Activated T-cell treated with anti-CD3 and anti-CD28 coated beads for 4 hours (primary cell): ENCODE measurements at regions not wholly inside any gene's neighbourhood (a gene's known extent, or its start where the extent isn't known, plus 50 kb on each side); places are given as distances from the start of the nearest gene placed in this dataset.
"Not testable (repeated sequence)": the region's sequence is repeated elsewhere in the genome, so short reads cannot be mapped to it uniquely, and the experiment has no call there.

Experiments used
- DNase-seq: peaks from one replicate; pipeline ENCODE4 v3.0.0-alpha.2; 2020

DNA sequence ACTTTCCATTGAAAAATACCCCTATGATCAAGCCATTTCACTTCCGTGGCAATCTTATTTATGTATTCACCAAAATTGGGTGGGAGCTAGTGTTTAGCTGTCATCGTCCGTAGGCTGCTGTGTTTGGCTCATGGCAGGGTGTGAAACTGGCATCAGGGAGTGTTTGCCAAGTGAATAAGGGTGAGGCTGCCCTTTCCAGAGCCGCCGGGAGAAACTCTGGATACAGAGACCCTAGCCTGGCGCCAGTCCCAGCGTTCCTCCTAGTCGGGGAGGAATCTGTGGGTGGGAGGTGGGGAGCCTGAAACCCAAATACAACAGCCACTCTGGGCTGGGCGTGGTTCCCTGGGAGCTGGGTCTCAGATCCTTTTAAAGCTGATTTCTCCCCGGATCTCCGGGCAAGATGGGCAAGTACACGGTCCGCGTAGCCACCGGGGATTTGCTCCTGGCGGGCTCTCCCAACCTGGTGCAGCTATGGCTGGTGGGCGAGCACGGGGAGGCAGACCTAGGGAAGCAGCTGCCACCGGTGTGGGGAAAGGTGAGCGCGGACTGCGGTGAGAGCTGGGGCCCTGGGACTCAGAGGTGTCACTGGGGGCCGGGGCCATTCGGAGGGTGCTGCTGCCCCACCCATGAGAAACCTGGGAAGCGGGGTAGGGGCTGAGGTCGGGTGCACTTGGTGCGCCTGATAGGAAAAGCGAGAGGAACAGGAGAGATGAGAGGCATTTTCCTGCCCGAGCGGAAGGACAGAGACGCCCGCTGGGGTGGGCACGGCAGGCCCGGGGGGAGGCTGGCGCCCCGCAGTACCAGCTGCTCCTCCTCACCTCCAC, 62.1 kb upstream of the TEKT1 start:
- DNase-seq = no peak

DNA sequence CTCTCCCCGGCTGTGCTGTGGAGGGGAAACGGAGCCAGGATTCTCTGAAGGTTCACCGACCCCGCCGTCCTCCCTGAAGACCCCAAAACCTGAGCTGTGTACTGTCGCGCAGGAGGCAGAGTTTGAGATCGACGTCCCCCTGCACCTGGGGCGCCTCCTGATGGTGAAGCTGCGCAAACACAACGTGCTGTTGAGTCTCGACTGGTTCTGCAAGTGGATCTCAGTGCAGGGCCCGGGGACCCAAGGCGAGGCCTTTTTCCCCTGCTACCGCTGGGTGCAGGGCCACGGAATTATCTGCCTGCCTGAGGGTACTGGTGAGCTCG, 62.6 kb upstream of the TEKT1 start:
- no peak for DNase-seq

DNA sequence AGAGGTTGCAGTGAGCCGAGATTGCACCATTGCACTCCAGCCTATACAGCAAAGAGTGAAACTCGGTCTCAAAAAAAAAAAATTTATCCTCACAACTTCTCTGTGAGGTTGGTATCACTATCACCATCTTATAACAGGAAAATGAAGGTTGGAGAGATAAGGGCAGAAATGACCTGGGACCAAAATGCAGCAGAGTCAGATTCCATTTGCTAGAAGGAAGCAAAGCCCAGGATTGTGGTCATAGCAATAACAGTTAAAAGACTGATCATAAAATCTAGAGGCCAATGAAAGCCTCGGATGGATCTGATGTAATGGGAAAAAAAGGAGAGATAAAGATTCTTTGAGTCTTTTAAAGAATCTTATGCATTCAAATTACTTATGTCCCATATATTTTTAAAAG, 69.6 kb upstream of the TEKT1 start:
- DNase-seq = no peak

DNA sequence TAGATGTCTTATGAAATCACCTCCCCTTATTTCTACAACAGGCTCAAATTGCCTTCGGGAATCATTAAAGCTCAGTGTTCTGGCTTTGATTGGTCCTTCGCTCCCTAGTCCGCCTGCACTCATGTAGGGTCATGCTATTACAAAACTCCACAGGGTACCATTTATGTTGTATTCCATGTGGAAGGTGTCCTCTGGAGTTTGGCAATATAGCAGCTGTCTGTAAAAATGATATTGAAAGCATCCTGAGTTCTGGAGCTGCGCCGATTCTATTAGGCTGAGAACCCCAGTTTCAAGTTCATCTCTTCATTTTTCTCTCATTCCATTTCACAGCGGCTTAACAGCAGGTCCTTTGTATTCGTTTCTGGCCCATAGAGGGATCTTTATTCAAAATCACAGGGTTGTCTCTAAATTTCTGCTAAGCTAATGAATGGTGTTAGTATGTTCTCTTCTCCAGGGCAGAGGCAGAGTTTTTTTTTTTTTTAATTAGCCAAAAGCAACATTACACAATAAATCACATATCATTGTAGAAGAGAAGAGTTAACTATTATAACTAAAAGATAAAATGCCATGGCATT, 71.9 kb upstream of the TEKT1 start:
- DNase-seq = no peak

DNA sequence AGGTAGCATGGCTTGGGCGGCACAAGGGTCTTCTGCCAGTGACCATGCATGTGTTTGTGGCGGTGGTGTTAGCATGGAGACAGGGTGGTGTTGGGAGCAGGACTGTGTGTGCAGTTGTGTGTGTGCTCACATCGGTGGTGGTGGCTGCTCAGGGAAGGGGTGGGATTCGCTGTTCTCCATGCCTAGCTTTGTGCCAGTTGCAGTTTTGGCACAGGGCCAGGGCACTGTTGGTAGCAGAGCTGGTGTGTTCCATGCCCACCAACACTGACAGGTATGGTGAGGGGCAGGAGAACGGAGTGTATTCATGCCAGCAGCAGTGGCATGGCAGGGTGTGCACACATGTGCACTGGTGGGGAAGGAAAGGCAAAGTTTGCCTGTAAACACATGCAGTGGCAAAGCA, 77.3 kb upstream of the TEKT1 start:
- DNase-seq = no peak

DNA sequence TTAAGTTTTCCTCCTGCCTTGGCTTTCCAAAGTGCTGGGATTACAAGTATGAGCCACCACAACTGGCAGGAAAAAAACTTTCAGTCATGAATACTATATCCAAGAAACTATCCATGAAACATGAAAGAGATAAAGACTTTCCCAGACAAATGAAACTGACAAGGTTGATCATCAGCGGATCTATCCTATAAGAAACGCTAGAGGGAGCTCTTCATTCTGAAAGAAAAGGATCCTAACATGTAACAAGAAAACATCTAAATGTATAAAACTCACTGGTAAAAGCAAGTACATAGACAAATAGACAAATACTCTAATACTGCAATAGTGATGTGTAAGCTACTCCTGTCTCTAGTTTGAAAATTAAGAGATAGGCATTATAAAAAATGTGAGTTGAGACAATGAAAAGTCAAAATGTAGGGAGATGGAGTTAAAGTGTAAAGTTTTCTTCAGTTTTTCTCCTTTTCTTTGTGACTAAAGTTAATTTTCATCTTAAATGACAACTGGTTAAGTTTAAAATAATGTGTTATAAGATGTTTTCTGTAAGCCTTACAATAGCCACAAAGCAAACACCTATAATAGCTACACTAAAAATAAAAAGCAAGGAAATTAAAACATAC, 79.6 kb upstream of the TEKT1 start:
- DNase-seq = no peak

DNA sequence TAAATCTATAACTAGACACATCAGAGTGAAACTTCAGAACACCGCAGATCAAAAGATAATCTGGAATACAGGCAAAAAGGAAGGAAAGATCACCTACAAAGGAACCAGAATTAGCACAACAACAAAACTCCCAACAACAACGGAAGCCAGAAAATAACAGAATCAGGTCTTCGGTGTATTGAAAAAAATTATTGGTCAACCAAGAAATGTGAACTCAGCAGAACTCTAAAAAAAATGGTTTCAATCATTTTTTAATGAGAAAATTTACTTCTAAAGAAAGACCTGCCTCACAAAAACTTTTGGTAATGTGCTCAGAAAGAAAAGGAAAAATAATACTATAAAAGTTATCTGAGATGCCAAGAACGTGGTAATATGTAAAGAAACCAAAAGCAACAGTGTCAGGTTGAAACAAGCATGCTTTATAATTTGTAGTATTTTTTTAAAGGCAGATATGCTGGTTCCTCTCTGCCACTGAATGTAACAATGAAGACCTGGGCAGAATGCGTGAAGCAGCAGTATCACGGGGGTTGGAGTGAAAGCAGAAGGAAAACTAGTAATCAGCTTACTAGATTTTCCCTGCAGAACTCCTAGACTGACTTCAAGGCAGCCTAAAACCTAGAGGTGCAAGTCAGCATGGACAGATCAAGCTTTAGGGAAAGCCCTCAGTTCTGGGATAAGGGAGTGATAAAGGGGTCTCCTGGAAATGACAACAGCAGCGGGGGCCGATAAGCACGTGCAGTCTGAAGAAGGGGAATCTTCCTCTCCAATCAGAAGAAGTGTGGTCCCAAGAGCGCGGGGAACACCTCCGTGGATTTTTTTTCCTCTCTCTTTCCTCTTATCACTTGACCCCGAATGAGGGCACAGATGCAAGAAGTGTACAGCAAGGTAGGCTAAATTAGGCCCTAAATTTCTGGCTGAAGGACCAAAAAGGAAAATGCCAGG, 80.9 kb upstream of the TEKT1 start:
- DNase-seq = no peak

DNA sequence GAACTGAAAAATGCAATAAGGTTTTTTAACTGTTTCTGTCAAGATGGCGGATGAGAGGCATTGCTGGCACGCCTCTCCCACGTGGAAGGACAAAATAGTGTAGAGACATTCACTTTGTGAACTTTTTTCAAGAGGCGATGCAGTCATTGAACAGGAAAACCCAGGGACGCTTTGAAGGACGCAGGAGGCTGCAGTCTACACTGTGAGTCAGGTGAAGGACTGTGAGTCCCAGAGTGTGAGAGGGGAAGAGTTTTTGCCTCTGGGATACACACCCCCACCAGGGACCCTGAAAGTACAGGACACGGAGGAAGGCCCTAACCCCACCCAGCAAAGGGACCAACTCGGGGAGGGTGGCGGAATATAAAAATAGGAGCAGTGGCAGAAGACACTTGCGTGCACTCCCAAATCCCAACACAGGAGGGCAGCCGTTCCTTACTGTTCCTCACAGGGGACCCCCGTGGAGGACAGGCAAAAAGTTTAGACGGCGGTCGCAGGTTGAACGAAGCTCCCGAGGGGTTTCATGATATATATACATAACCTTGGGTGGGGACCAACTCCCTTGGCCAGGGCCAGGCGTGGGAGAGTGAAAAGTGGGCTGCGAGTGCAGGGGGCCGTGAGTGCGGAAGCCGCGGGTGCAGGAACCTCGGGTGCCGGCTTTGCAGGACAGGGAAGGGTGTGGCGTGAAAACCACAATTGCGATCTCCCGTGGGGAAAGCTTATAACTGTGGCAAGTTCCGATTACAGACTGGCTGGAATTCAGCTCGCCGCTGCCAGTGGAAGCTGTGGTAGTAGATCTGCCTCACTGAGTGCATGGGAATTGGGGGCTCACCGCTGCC, 82.0 kb upstream of the ALOX12 start:
- DNase-seq = peak; percentile 73

DNA sequence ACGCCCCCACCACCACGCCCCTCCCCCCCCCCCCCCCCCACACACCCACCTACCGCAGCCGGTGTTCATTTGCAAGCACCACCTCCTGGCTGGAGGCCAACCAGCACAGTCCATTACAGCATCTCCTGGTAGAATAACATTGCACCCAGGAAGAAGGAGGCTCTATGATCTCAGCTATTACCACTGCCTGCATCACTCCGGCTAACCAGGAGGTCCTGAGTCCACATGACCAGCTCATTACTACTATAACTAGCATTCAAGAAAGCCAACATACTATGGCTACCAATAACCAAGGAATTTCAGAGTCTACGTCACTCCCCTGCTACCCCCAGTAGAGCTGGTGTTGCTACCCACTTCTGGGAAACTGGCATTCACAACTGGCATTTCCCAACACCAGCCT, 81.1 kb upstream of the ALOX12 start:
- no peak for DNase-seq

DNA sequence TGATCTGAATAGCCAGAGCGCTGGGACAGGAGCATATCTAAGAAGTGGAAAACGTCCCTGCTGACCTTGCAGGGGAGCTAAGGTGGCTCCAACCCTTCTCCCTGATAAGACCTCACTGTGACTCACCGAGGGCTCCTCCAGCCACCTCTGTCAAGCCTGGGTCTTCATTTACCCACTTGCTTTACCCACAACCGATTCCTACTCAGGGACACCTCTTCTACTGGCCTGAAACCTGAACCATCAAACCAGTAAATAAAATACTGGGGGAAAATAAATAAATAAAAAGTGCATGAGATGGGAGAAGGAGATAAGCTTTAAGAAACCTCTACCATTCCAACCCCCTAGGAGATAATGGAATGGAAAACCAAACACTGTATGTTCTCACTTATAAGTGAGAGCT, 80.2 kb upstream of the ALOX12 start:
- no peak for DNase-seq

DNA sequence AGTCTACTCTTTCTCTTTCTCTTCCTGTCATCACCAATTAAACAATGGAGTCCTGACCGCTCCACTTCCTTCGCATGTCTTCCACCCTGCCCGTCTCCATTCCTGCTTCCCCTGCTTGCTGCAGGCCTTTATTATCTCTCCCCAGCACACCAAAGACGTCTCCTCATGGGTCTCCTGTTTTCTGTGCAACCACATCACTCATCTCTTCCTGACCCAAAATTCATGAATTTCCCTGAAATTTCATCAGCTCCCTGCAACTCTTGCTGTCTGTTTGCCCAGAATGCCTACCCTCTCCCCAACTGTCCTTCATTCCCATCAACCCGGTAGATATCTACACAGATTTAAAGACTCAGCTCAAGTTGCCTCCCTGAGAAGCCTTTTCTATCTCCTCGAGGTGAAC, 76.7 kb upstream of the ALOX12 start:
- DNase-seq = no peak

DNA sequence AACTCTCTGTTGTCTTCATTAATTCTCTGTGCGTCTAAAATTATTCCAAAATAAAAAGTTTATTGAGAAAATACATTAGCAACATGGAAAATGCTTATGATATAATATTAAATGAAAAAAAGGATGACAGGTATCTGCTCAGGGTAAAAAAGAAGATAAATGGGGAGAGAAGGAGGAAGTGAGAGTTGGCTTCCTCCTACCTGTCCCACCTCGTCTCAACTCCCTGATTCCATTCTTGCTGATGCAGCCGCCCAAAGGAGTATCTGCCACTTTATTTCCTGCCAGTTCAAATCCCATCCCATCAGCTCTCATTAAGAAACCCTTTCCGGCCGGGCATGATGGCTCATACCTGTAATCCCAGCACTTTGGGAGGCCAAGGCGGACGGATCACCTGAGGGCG, 72.5 kb upstream of the ALOX12 start:
- DNase-seq = no peak

DNA sequence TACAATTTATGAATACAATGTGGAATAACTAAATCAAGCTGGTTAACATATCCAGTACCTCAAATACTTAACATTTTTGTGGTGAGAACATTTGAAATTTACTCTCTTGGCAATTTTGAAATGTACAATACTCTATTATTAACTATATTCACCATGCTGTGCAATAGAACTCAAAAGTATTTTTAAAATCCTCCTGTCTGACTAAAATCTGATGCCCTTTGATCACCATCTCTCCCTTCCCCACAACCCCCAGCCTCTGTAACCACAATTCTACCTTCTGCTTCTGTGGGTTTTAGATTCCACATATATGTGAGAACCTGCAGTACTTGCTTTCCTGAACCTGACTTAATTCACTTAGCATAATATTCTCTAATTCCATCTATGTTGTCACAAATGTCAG, 71.6 kb upstream of the ALOX12 start:
- no peak for DNase-seq

DNA sequence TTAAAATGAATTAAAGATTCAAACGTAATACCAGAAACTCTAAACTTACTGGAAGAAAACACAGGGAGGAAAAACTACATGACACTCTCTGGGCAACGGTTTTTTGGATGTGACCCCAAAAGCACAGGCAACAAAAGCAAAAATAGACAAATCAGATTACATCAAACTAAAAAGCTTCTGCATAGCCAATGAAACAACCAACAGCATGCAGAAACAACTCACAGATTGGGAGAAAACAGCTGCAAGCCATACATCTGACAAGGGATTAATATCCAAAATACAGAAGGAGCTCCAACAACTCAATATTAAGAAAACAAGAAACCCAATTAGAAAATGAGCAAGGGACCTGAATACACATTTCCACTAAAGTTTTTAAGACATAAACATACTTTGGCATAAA, 69.2 kb upstream of the ALOX12 start:
- no peak for DNase-seq

DNA sequence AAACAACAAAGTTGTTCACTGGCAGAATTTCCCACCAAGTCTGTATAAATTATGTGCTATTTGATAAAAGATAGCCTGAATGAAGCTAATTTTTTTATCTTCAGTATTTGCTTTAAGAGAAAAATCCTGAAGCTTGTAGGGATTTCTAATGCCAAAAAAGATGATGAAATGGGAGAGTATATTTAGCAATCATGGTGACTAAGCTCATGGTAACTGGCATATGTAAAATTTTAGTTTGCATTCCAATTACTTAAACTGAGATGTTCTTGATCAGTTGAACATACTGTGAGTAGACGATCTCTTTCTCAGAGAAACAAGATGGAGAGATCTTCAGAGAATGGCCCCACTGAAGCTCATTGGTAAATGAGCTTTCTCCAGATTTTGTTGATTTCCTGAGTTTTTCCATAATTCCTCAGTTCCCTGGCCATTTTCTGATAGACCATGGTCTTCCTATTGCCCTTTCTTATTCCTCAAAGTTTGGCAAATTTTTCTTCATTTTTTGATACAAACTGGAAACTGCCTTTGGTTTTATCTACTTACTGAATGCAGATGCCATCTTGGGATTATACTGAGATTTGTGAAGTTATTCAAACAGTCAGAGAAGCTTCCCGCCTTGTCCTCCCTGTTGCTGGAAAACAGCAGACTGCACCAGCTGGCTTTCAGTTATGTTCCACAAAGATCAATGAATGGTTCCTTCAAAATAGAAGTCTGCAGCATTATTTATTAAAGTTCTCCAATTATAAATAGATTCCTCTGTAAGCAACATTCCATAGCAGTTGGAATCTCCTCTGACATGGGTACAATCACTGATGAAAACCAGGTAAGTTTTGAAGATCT, 68.3 kb upstream of the ALOX12 start:
- DNase-seq = no peak

DNA sequence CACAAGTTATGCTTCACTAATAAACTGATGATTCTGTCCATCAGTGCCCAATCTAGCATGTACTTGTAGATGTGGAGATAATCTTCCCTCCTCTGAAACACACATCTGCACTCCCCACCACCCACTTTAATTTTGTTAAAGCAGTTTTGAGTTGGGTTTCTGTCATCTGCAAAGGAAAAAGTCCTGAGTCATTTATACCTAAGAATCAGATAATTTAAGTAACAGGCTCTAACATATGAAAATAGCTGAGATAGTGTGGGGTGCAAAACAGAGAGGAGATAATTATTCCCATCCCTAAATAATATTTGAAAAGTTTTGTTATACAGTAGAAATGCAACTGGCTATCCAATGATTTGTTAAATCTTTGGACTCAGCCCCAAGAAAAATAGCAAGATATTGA, 67.7 kb upstream of the ALOX12 start:
- no peak for DNase-seq

DNA sequence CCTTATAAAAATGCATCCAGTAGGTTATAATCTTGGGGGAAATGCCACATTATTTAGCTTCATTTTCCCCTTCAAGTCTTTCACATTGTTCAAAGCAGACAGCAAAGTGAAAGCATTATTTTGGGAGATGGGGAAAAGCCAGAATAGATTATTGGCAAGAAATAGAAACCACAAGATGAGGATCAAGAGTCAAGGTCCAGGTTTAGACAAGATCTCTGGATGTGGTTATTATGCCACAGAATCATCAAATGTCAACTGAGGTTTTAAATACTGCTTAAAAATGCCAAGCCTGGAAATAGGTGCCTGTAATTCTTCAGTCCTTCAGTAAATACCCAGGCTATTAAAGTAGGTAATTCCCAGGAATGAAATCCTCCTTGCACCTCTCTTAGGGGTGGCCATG, 65.1 kb upstream of the ALOX12 start:
- no peak for DNase-seq

DNA sequence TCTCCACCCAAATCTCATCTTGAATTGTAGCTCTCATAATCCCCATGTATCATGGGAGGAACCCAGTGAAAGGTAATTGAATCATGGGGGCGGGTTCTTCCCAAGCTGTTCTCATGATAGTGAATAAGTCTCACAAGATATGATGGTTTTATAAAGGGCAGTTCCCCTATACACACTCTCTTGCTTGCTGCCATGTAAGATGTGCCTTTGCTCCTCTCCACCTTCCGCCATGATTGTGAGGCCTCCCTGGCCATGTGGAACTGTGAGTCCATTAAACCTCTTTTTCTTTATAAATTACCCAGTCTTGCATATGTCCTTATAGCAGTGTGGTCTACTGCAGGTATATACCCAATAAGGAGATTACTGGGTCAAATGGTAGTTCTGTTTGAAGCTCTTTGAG, 61.3 kb upstream of the ALOX12 start:
- DNase-seq = not testable (repeated sequence)

DNA sequence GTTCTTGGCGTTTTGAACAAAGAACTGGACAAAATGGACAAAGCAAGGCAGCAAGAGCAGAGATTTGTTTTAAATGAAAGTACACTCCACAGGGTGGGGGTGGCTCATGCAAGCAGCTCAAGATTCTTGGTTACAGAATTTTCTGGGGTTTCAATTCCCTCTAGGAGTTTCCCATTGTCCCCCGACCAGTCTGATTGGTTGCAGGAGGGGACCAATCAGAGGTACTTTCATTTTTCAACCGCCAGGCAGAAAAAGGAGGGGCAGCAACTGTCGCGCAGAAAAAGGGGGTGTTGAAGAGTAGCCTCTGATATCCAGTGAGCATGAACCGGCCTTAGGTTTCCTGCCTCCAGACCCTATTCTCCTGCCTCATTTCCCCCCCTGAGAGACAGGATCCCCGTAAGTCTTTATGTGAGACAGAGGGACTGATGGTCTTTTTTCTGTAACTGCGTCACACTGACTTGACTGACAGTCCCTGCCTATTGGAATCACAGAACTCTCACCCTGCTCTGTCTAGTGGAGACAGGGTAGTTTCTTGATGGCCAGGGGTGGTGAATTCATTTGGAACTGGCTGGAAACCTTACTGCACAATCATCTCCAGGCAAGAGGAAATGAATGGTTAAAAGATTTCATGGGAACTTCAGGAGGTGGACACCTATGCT, 59.4 kb upstream of the ALOX12 start:
- no peak for DNase-seq

DNA sequence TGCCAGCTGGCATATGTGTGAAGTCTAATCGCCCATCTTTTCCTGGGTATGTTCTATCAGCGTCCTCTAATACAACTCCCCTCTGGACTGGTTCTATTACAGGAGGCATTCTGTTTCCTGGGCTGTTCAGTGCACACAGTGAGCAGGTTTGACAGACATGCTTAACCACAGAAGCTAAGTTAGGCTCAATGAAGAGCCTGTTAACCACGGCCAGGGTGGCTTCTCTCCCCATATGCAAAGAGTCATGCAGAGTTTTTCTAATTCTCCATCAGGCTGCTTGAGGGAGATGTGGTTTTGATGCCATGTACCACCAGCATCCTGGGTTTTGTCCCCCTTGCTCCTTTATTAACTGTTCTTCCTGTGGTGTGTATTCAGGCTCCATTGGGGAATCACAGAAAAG, 57.2 kb upstream of the ALOX12 start:
- no peak for DNase-seq

DNA sequence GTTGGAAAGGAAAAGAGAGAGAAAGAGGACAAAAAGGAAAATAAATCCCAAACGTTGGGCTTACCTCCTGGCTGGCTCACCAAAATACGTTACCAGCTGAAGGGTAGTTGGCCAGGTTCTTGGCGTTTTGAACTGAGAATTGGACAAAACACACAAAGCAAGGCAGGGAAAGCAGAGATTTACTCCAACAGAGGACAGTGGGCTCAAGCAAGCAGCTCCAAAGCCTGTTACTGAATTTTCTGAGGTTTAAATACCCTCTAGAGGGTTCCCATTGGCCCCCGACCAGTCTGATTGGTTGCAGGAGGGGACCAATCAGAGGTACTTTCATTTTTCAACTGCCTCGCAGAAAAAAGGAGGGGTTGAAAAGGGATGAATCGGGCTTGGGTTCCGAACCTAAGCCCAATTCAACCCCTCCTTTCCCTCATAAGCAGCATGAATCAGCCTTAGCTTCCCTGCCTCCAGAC, 55.6 kb upstream of the ALOX12 start:
- no peak for DNase-seq
